DOHH2 (cell line): ENCODE measurements at regions not wholly inside any gene's neighbourhood (a gene's known extent, or its start where the extent isn't known, plus 50 kb on each side); places are given as distances from the start of the nearest gene placed in this dataset.

ENCODE experiments used
- H3F3A ChIP-seq: fragments of 200-600 bp; sonication (generic), shearing (Covaris generic); 2 replicates; pipeline ENCODE4 v1.6.0; 2016; ENCODE audit warnings: antibody characterized with exemption, mild to moderate bottlenecking; ENCODE audit not compliant: control insufficient read depth, insufficient read depth
- H3K27ac ChIP-seq: fragments of 200-600 bp; sonication (generic); 2 replicates; pipeline ENCODE4 v1.5.1; 2014; ENCODE audit warnings: low read depth, mild to moderate bottlenecking, low read length, moderate library complexity
- H3K27me3 ChIP-seq: fragments of 200-600 bp; sonication (generic); 2 replicates; pipeline ENCODE4 v1.6.1; 2014; ENCODE audit warnings: mild to moderate bottlenecking, low read length, mixed read lengths; ENCODE audit not compliant: control insufficient read depth
- H3K36me3 ChIP-seq: fragments of 200-600 bp; sonication (generic); 2 replicates; pipeline ENCODE4 v1.6.1; 2014; ENCODE audit warnings: mild to moderate bottlenecking, low read length, moderate library complexity, mixed read lengths; ENCODE audit not compliant: control insufficient read depth
- H3K4me1 ChIP-seq: fragments of 200-600 bp; sonication (generic); 2 replicates; pipeline ENCODE4 v1.6.1; 2014; ENCODE audit warnings: mild to moderate bottlenecking, low read length, mixed read lengths; ENCODE audit not compliant: control insufficient read depth
- H3K4me2 ChIP-seq: fragments of 200-600 bp; sonication (generic); 2 replicates; pipeline ENCODE4 v1.6.0; 2014; ENCODE audit warnings: mild to moderate bottlenecking, low read length, moderate library complexity
- H3K4me3 ChIP-seq: fragments of 200-600 bp; sonication (generic); 2 replicates; pipeline ENCODE4 v1.5.1; 2014; ENCODE audit warnings: mild to moderate bottlenecking, low read length, mixed read lengths
- H3K79me2 ChIP-seq: fragments of 200-600 bp; sonication (generic); 2 replicates; pipeline ENCODE4 v1.6.1; 2014; ENCODE audit warnings: mild to moderate bottlenecking, low read length, mixed read lengths; ENCODE audit not compliant: control insufficient read depth
- H3K9me2 ChIP-seq: fragments of 200-600 bp; sonication (generic); replicated peaks from 2 replicates; pipeline ENCODE4 v1.6.1; 2014; ENCODE audit warnings: mild to moderate bottlenecking, low read length, mixed read lengths; ENCODE audit not compliant: control insufficient read depth
- H3K9me3 ChIP-seq: fragments of 200-600 bp; sonication (generic); 2 replicates; pipeline ENCODE4 v1.6.1; 2014; ENCODE audit warnings: antibody characterized with exemption, low read length, mixed read lengths; ENCODE audit not compliant: control insufficient read depth, insufficient read depth
- H4K20me1 ChIP-seq: fragments of 200-600 bp; sonication (generic); 2 replicates; pipeline ENCODE4 v1.6.0; 2014; ENCODE audit warnings: low read depth, mild to moderate bottlenecking, antibody characterized with exemption, low read length, moderate library complexity; ENCODE audit not compliant: control insufficient read depth, insufficient read depth
- EZH2phosphoT487 ChIP-seq: fragments of 200-600 bp; sonication (generic); IDR thresholded peaks from 2 replicates; pipeline ENCODE4 v1.6.1; 2017; ENCODE audit warnings: borderline replicate concordance, mild to moderate bottlenecking, antibody characterized with exemption, low read length, moderate library complexity, mixed read lengths
- TF ChIP-seq, protein P1 (sequence below): fragments of 200-600 bp; sonication (generic); IDR thresholded peaks from one replicate; pipeline ENCODE4 v1.5.1; 2014; ENCODE audit warnings: antibody characterized with exemption, mild to moderate bottlenecking, low read depth, low read length; ENCODE audit not compliant: poor library complexity, severe bottlenecking

DNA sequence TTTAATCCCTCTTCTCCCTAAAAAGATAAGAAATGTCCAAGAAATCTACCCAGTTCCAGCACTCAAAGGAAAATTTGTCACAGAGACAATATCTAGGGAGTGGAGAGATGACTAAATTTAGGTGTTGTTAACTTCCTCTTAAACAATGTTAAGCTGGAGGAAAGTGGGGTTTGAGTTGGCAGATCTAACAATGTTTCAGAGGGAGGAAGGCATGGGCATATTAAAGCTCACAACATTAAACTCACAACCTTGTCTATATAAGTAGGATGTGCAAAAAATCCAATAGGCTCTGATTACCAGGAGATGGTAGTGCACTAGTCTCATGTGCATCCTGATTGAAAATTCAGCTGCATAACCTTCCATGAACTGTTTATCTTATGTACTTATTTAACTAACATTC, 190.1 kb downstream of the BARHL2 start:
- TF ChIP-seq EZH2phosphoT487 = no peak
- TF ChIP-seq, protein P1, sequence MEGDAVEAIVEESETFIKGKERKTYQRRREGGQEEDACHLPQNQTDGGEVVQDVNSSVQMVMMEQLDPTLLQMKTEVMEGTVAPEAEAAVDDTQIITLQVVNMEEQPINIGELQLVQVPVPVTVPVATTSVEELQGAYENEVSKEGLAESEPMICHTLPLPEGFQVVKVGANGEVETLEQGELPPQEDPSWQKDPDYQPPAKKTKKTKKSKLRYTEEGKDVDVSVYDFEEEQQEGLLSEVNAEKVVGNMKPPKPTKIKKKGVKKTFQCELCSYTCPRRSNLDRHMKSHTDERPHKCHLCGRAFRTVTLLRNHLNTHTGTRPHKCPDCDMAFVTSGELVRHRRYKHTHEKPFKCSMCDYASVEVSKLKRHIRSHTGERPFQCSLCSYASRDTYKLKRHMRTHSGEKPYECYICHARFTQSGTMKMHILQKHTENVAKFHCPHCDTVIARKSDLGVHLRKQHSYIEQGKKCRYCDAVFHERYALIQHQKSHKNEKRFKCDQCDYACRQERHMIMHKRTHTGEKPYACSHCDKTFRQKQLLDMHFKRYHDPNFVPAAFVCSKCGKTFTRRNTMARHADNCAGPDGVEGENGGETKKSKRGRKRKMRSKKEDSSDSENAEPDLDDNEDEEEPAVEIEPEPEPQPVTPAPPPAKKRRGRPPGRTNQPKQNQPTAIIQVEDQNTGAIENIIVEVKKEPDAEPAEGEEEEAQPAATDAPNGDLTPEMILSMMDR = no peak
- Histone ChIP-seq H3K27ac (no peak overlapping the region), H3K9me2 (no peaks in the 10 kb centered on the region), H3K79me2 (no peaks in the 10 kb centered on the region), H3K9me3 (no peaks in the 10 kb centered on the region), H3F3A (no peaks in the 10 kb centered on the region), H3K4me2 (no peak overlapping the region), H3K36me3 (no peaks in the 10 kb centered on the region), H3K4me3 (no peak overlapping the region), H4K20me1 (no peaks in the 10 kb centered on the region), H3K4me1 (no peaks in the 10 kb centered on the region), H3K27me3 (no peaks in the 10 kb centered on the region)

- no peak for TF ChIP-seq EZH2phosphoT487
- TF ChIP-seq, protein P1 = no peak
- Histone ChIP-seq H3K27me3 (no peaks in the 10 kb centered on the region), H4K20me1 (no peaks in the 10 kb centered on the region), H3K36me3 (no peaks in the 10 kb centered on the region), H3F3A (no peaks in the 10 kb centered on the region), H3K79me2 (no peaks in the 10 kb centered on the region), H3K4me3 (no peak overlapping the region), H3K4me2 (no peak overlapping the region), H3K9me3 (no peaks in the 10 kb centered on the region), H3K27ac (no peak overlapping the region), H3K4me1 (no peaks in the 10 kb centered on the region), H3K9me2 (no peaks in the 10 kb centered on the region)
Measured at GRCh38 chr1:90522432-90522831, 194.7 kb downstream of the BARHL2 start.

- no peaks in the 10 kb centered on the region for H4K20me1 ChIP-seq
- H3K4me1 ChIP-seq = no peaks in the 10 kb centered on the region
- H3K36me3 ChIP-seq = no peaks in the 10 kb centered on the region
- H3K4me3 ChIP-seq = no peak overlapping the region
- no peaks in the 10 kb centered on the region for H3F3A ChIP-seq
- H3K9me2 ChIP-seq = no peaks in the 10 kb centered on the region
- H3K9me3 ChIP-seq = no peaks in the 10 kb centered on the region
- no peaks in the 10 kb centered on the region for H3K79me2 ChIP-seq
- H3K27ac ChIP-seq = no peak overlapping the region
- no peak overlapping the region for H3K4me2 ChIP-seq
- TF ChIP-seq, protein P1 = no peak
- H3K27me3 ChIP-seq = no peaks in the 10 kb centered on the region
Measured at GRCh38 chr1:90513956-90514355, 203.1 kb downstream of the BARHL2 start.

DNA sequence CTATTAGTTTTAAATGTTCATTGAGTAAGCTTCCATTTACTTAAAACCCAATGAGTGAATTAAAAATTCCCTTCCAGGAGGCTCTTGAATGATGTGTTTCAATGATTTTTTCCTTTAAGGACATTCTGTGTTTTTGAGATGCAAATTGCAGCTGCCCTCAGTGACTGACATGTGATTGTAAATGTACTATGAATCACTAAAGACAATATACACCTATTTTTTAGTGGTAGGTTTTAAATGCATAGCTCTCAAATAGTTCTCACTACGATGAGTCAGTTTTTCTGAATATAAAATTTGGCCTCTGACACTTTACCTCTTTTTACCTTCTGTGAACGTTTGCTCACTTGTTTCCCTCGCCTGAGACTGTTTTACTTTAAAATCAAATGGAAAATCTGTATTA, 204.7 kb downstream of the BARHL2 start:
- H3K9me3 ChIP-seq = no peaks in the 10 kb centered on the region
- H3K79me2 ChIP-seq = no peaks in the 10 kb centered on the region
- TF ChIP-seq EZH2phosphoT487 = no peak
- TF ChIP-seq, protein P1 = no peak
- H3K36me3 ChIP-seq = no peaks in the 10 kb centered on the region
- H3K9me2 ChIP-seq = no peaks in the 10 kb centered on the region
- no peaks in the 10 kb centered on the region for H3K27me3 ChIP-seq
- no peaks in the 10 kb centered on the region for H3F3A ChIP-seq
- no peaks in the 10 kb centered on the region for H4K20me1 ChIP-seq
- H3K4me3 ChIP-seq = no peak overlapping the region
- no peaks in the 10 kb centered on the region for H3K4me1 ChIP-seq
- H3K4me2 ChIP-seq = no peak overlapping the region
- no peak overlapping the region for H3K27ac ChIP-seq
